ENCODE measurements at regions not wholly inside any gene's neighbourhood (a gene's known extent, or its start where the extent isn't known, plus 50 kb on each side); places are given as distances from the start of the nearest gene placed in this dataset.
A peak's percentile ranks its signal among the peaks of the same experiment; 100 is the strongest.
"Not testable (repeated sequence)": the region's sequence is repeated elsewhere in the genome, so short reads cannot be mapped to it uniquely, and the experiment has no call there.

DNA sequence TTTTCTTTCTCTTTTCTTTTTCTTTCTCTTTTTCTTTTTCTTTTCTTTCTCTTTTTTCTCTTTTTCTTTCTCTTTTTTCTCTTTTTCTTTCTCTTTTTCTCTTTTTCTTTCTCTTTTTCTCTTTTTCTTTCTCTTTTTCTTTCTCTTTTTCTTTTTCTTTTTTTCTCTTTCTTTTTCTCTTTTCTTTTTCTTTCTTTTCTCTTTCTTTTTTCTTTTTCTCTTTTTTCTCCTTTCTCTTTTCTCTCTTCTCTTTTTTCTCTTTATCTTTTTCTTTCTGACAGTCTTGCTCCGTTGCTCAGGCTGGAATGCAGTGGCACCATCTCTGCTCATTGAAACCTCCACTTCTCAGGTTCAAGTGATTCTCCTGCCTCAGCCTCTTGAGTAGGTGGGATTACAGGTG, 335.7 kb downstream of the SQOR start:
- DNase-seq, result no peak

DNA sequence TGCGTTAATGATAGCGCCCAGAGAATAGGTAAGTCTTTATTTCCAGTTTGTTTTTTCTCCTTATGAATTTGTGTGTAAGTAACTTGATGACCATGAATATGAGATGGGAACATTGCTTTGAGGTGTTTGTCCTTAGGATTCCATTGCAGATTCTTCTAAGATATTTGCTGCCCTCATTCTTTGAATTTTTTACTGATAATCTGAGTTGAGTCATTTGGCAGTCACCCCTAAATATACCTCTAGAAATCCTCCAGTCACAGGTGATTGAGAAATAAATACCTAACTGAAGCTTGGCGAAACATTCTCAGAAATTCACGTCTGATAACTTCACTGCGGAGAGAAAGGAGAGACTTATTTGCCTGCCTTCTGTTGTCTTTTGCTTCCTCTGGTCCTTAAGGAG, 345.5 kb downstream of the SQOR start:
- no peak for DNase-seq

DNA sequence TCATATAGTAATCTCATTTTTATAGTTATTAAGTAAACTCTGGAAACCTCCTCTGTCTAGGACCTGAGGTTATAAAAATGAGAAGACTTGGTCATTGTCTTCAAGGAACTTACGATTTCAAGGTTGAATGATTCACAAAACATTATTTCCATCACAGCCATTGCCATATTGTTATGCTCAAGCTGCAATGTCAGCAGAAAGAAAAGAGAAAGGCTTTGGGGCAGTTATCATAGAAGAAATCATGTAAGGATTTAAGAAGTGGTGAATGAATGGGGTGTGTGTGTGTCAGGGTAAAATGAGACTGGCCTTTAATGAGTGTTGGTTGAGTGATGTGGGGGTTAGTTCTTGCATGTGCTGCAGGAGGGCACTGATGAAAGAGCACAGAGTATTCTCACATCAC, 346.8 kb downstream of the SQOR start:
- no peak for DNase-seq

DNA sequence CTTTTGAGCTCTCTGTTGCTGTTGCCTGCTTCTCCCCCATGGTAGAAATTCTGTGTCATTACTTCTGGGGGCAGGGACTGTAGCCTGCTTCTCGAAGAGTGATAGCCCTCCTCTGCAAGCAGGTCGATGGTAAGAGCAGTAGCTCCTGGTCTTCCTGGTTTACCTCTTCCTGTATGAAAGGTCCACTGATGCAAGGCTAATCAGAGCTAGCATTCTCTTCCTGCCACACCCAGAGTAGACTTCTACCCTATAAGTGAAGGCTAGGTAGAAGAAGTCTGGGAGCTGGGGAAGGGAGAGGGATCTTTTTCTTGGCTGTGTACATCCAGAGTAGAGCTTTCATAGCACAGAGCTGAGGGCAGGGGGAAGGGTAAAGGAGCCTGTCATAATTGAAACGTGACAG, 357.0 kb downstream of the SQOR start:
- DNase-seq, result no peak

DNA sequence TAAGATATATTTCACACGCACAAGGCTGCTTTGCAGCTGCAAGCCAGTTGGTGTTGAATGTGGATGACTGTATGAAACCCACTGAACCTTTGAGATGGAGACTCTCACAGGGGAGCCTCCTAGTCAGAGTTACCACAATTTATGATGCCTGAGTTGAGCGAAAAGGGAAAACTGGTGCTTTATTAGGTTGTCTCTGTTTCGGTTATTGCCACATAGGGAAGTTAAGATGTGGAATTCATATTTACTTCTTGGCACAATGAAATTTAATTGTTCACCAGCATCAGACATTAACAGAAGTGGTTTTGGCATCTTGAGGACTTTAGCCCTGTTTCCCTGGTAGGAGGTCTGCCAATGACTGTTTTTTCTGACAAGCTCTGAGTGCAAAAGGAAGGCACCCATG, 358.2 kb downstream of the SQOR start:
- DNase-seq, result no peak

DNA sequence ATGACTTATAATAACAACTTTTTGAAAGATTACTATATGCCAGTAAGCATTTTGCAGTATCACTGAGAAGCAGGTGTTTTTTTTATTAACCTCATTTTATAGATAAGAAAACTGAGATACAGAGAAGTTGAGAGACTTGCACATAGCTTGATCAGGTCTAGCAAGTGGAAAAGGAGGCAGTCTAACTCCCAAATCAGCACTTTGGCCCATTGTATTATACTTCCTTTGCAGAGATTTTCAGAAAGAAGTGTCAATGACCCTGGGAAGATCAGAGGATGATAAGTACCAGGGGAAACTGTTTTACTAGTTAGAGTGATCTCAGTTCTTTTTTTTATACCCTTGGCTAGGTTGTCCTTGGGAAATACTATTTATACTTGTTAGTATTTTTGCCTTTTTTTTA, 358.7 kb downstream of the SQOR start:
- no peak for DNase-seq

DNA sequence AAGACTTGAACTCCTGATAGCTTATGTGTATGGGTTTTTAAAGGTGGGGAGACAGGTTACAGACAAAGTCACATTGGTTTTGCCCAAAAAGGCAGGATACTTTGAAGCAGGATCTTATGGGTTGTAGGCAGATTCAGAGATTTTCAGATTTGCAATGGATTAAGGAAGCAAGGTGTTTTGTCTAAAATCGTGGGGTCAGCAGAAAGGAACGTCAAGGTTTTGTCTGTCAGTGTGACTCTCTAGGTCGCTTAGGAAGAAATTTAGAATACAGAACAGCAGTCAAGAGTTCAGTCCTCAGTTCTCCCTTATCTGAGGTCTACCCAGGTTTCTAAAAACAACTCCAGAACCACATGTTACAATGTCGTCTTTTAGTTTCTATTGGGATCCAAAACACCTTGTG, 361.0 kb downstream of the SQOR start:
- no peak for DNase-seq

DNA sequence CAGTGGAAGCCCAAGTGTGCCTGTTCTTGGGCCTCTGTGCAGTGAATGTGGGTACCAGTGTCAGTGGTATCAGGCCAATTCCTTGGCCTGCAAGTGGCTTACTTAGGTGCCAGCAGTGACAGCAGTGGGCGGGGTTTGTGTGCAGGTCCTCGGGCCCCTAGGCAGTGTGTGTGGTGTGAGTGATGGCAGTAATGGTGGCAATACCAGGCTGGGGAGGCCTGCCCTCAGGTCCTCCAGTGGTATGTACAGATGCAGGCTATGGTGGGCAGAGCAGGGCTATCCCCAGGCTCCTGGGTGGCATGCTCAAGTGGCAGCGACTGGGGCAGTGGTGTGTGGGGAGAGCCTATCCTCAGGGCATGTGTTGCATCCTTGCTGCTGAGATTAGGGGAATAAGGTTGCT, 379.7 kb downstream of the SQOR start:
- DNase-seq, result no peak

DNA sequence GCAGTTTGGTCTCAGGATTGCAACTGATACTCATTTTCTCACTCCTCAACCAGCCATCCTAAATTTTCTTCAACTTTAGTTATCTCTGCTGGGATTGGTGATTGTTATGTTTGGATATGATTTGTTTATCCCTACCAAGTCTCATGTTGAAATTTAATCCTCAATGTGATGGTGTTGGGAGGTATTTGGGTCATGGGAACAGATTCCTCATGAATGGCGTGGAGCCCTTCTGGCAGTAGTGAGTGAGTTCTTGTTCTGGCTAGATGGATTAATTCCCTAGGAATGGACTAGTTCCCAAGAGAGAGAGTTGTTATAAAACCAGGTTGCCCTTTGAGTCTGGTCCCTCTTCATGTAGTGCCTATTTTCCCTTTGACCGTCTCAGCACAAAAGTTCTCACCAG, 399.9 kb downstream of the SQOR start:
- no peak for DNase-seq

DNA sequence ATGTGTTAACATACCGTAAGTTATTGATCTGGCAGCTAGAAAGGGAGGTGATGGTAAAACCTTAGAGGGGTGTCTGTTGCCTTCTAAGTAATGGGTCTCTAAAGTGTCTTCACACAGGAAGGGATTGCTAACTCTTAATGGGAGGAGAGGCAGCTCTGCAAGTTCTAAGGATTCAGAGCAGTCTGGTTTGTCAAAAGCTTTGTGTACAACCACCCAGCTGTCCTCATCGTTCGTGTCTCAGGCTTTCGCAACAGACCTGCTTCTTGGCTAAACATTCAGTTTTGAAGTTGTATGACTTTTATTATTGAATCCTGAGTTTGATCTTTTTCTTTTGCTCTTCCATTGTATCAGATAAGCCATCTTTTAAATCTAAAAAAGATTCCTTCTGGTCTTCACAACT, 404.9 kb downstream of the SQOR start:
- DNase-seq, result no peak

DNA sequence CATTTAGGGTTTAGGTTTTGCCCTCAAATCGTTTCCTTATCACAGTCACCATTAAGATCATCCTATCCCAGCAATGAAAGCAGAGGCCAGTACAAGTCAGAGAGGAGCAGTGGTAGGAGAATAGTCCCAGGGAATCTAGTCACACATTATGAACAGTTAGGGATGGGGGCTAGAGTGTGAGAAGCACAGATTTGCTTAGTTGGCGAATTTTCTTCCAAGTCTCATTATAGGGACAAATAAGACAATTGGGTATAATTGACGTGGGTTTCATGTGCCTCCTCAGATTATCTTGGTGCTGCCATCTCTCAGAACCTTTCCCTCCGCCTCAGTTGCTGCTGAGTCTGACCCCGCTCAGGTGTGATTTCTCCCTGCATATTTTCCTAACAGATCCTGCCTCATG, 407.1 kb downstream of the SQOR start:
- DNase-seq, result no peak

DNA sequence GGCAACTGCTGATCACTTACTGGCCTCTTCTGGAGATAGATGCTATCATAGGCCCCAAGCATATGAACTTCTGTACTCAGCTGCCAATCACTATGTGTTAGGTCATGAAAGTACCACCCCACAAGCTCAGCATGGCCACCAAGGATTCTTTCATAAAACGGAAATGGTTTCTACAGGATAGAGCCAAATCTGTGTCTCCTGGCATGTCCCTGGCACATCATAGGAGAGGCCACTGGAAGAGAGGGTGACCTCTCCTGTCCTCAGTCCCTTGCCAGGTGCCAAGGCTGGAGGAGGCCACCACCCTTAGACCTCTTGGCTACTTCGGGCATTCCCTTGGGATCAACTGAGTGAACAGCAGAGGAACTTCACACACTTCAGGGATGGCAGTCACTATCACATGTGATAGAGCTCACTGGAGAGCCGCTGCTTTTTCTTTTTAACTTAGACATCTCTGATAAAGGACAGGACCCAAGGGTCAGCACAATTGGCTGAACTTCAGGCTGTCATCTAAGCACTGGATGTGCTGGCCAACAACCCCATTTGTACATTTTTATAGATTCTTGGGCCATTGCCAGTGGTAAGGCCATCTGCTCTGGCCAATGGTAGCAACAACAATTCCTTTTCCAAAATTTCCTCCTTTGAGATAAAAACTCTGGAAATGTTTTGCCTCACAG, 425.2 kb downstream of the SQOR start:
- DNase-seq, result no peak

DNA sequence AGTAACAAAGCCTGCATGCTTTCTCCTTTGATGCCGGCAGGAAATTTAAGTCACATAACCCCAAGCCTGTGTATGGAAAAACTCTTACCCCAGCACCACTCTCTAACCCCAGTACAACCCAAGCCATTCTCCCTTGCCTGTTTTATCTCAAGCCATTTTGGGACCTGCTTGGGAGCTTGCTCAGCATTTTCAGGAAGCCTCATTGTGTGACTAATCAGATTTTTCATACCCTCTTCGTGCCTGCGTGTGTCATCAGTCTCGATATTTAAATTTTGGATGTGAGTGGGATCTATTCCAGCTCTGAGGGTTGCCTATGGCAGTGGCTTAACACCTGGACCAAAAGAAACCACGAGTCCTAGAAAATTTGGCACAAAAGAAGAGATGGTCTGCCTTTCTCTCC, 426.2 kb downstream of the SQOR start:
- no peak for DNase-seq

DNA sequence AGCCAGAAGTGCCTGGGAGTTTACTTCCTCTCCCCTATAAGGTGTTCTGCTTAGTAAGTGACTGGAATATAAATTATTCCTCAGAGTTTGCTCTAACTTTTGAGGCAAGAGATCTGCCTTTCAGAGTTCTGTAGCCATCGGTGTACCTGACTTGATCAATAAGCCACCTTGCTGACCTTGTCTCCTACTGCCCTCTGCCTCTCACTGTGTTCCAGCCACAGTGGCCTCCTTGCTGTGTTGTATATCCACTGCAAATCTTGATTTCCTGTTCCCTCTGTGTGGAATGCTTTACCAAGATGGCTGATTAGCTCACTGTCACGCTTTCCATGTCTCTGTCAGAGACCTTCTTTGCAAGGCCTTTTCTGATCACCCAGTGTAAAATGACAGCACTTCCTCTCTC, 442.4 kb downstream of the SQOR start:
- no peak for DNase-seq

DNA sequence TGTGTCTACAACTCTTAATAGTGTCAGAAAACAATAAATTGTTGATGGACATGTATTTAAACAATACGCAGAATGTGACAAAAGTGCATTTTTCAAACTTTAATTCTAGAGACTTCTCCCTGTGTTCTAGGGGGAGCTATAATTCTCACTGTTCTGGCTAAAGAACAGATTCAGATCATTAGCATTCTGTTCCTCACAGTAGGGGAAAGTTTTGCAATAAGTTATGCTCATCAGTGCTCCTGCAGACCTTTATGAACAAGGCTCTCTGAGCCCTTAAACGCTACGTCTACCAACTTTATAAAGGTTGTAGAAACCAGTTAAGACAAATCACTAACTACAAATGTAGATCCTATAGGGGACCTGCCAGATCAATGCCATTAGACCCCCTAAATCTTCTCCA, 444.2 kb downstream of the SQOR start:
- no peak for DNase-seq

DNA sequence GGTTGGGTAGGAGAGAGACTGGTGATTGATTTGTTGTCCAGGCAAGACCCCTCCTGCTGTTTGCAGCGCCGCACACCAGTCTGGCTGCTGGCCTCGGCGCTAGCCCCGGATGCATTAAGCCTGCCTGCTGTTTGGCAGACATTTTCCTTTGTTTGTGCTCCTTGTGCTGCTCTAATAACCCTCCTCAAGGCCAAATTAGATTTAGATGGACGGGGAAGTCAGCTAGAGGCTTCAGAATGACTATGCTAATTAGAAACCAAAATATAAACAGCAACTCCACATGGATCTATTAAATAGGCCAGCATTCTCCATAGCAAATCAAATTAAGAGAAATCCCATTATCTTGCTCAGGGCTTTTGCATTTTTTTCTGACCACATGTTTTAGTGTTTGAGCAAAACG, 445.2 kb downstream of the SQOR start:
- DNase-seq, result no peak

DNA sequence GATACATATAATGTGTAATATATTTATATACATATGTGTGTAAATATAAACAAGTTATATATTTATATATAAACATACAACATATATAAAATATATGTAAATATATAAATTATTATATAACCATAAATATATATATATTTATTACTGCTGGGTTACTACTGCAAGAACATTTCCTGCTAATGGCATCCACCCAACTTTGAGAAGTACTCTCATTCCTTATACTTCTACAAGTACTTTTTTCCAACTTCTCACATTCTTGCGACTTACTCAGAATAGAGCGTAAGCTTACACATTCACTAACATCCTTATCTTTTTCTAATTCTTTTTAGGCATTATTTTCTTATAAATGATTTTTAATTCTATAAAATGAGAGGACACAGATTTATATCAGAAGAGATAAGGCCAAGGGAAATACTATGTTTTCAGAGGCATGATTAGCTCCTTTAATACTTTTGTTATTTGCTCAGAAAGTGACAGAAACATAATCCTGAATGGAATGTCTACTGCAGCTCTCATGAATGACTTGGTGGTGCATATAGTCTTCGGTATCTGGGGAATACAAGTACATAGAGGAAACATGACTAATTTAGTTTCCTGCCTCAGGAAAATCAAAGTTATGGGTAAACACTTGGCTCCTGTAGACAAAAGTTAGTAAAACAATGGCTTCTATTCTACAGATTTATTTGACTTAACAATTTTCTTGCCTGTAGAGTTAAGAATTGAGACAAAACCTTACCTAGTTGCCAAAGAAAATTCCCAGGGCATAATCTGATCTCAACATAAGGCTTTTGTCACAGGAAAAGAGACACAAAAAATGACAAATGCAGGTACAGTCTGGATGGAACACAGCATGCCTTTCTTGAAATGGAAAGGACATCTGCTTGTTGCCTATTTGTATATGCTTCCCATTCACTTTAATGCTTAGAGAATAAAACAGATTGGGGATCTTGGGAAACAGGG, 453.9 kb downstream of the SQOR start:
- DNase-seq, result no peak

DNA sequence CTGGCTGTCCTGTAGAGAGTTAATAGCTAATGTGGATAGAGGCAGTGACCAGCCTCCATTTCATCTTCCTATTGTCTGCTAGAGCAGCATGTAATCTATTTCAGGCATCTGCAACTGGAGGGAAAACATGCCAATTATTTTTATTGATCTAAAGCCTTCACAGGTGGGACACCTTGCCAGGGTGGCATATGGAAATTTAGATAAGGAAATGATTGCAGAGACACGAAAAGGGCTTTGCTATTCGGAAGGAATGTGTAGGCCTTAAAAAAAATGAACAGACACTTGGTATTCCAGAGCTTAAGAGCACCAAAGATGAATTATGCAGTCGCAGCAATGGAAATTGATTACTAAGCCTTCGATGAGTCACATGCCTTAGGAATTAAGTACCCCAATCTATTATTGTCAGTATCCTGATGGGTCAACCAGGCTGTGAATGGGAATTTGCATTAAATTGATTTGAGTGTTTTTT, 454.7 kb downstream of the SQOR start:
- no peak for DNase-seq

DNA sequence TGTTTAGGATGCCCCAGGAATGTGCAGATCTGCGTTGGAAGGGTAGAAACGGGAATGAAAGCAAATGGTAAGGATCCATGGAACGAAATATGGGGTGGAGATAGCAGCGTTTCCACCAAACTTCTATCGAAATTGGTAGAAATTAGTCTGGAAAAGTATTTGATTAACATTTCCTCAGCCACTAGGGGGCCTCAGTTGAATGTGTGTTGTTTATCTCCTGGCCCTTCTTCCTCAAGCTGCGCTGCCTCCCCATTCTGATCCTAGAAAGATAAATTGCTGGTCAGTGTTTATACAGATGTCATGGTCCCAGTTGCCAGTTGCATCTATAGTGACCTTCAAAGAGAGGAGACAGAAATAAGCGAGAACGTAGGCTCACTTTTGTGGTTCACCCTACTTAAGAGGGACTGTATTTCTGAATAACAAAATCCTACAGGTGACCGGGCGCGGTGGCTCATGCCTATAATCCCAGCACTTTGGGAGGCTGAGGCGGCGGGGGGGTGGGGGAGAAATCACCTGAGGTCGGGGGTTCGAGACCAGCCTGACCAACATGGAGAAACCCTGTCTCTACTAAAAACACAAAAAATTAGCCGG, 457.1 kb downstream of the SQOR start:
- DNase-seq, result peak; percentile 13

DNA sequence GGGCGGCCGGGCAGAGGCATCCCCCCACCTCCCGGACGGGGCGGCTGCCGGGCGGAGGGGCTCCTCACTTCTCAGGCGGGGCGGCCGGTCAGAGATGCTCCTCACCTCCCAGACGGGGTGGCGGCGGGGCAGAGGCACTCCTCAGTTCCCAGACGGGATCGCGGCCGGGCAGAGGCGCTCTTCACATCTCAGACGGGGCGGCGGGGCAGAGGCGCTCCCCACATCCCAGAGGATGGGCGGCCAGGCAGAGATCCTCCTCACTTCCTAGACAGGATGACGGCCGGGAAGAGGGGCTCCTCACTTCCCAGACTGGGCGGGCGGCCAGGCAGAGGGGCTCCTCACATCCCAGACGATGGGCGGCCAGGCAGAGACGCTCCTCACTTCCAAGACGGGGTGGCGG, 463.2 kb downstream of the SQOR start:
- not testable (repeated sequence) for DNase-seq

DNA sequence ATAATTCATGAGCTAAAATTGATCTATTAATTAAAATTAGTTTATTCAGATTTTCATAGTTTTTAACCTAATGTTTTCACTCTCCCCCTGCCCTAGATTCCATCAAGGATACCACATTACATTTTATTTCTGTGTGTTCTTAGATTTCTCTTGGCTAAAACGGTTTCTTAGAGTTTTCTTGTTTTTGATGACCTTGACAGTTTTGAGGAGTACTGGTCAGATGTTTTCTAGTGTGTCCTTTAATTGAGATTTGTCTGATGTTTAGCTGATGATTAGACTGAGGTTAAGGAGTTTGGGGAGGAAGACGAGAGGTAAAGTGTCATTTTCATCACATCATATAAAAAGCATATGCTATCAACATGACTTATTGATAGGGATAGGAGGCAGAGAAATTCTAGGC, 475.9 kb downstream of the SQOR start:
- DNase-seq, result no peak

DNA sequence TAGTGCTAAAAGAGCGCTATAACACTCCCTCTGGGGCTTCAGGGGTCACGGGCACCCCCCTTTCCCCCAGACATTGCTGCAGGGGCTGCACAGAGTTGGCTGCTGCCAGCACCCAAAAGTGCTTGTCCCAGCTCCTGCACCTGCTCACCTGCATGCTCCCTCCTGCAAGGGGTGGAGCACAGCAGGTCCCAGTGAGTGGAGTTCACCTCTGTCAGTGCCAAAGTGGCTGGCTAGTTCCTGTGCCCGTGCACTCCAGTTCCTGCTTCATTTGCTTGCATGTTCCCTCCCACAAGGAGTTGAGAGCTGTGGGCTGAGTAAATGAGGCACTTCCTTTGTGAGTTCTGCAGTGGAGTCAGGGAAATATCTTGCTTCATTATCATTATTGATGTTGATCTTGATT, 476.9 kb downstream of the SQOR start:
- no peak for DNase-seq

DNA sequence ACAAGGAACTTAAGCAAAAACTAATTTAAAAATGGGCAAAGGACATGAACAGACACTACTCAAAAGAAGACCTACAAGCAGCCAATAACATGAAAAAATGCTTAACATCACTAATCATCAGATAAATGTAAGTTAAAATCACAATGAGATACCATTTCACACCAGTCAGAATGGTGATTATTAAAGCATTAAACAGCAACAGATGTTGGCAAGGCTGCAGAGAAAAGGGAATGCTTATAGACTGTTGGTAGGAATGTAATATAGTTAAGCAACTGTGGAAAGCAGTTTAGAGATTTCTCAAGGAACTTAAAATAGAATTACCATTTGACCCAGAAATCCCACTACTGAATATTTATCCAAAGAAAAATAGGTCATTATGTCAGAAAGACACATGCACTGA, 482.2 kb downstream of the SQOR start:
- DNase-seq, result no peak

DNA sequence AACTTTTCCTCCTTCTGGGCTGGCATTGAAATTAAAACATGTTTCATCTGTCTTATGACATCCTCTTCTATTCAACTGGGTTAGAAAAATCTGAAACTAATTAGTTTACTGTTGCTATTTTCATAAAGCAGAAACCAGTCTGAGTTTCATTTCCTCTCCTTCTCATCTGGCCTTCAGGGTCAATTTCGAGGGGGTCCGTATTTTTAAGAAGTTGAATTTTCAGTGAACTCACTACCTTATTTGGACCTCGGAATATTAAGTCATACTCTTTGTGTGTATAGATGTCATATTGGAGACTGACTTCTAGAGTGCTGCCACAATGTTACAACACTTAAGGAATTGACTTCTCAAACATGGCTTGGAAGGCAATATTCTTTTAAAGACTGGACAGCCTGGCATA, 485.9 kb downstream of the SQOR start:
- no peak for DNase-seq
